Prostate gland (tissue), 2 donors: ENCODE measurements at regions not wholly inside any gene's neighbourhood (a gene's known extent, or its start where the extent isn't known, plus 50 kb on each side); places are given as distances from the start of the nearest gene placed in this dataset.

Source experiments
- POLR2AphosphoS5 ChIP-seq: sonication (generic); formaldehyde crosslinking; IDR thresholded peaks from one replicate; pipeline ENCODE4 v1.6.1; 2017; ENCODE audit warnings: antibody characterized with exemption
- TF ChIP-seq, protein P1 (sequence below), 4 experiments: fragments of 200-600 bp in 2 of 4; fragments of 450-650 bp in 2 of 4; sonication (generic) in 2 of 4; IDR thresholded peaks; 1 replicate in 3 of 4; 2 replicates in 1 of 4; pipeline ENCODE4 v1.5.1; 2016 to 2019; ENCODE audit warnings: antibody characterized with exemption in 4 of 4, mild to moderate bottlenecking in 2 of 4, moderate library complexity in 2 of 4

DNA sequence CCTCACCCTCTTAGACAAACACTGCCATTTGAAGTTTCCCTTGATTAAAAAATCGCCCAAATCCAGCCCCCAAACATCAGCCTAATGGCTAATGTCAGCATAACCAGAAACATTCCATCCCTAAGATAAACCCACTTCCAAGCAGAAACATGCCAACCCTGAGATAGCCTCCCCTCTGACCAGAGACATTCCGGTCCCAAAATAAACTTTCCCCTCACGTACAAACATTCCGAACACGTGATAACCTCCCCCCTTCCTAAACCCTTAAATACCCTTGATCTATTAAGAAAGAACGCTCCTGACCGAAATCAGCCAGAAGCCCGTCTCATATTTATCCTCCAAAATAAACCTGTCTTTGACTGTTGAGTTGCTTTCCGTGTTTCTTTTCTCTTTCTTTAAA is 237.2 kb downstream of the ASMT start:
- TF ChIP-seq, protein P1, sequence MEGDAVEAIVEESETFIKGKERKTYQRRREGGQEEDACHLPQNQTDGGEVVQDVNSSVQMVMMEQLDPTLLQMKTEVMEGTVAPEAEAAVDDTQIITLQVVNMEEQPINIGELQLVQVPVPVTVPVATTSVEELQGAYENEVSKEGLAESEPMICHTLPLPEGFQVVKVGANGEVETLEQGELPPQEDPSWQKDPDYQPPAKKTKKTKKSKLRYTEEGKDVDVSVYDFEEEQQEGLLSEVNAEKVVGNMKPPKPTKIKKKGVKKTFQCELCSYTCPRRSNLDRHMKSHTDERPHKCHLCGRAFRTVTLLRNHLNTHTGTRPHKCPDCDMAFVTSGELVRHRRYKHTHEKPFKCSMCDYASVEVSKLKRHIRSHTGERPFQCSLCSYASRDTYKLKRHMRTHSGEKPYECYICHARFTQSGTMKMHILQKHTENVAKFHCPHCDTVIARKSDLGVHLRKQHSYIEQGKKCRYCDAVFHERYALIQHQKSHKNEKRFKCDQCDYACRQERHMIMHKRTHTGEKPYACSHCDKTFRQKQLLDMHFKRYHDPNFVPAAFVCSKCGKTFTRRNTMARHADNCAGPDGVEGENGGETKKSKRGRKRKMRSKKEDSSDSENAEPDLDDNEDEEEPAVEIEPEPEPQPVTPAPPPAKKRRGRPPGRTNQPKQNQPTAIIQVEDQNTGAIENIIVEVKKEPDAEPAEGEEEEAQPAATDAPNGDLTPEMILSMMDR (IDR thresholded peaks at IDR 0.05), result no peak
- TF ChIP-seq POLR2AphosphoS5, result no peak
